ENCODE measurements at regions not wholly inside any gene's neighbourhood (a gene's known extent, or its start where the extent isn't known, plus 50 kb on each side); places are given as distances from the start of the nearest gene placed in this dataset.

DNA sequence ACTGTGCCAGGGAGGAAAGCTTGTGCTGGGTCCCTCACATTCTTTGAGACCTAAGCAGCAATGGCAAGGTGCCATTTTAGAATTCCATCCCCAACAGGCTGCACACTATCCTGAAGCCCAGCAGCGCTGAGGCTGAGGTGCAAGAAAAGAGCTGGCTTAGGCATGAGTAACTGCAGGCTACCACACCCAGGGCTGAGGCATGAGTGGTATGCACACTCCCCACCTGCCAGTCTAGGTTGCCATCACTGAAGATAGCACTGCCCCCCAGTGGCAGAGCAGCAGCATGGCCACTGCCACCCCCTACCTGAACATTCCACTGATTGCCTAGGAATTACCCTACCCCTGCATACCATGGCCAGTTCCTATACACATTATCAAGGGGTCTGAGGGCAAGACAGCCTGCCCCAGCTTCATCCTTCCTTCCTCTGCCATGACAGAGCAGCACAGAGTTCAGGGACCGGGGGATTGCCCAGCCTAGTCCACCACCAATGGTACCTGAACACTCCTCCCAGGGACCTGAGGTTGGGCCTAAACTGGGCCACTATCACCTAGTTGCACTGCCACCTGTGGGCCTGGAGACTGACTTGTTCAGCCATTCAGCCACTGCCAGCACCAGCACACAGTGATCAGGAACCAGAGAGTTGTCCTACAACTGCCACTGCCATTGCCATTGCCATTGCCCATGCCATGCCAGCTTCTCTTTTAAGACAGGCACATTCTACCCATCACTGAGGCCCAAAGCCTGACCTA lies 129.8 kb downstream of the SATB1 start:
- DNase-seq: no peak

DNA sequence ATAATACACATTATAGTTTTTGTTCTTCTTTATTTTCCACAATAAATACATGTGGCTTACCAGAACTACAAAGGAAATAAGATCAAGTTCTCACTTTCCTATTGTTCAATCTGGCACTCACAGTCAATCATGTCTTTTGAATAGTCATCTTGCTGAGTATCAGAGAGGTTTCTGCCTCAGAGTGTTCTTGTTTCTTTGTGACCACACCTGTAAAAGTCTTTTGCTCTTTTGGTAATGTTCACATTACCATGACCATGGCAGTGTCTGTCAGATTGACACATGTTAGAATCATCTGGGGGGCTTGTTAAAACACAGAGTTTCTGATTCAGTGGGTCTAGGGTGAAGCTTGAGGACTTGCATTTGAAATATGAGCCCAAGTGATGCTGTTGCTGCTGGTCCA lies 135.0 kb downstream of the SATB1 start:
- no peak for DNase-seq

DNA sequence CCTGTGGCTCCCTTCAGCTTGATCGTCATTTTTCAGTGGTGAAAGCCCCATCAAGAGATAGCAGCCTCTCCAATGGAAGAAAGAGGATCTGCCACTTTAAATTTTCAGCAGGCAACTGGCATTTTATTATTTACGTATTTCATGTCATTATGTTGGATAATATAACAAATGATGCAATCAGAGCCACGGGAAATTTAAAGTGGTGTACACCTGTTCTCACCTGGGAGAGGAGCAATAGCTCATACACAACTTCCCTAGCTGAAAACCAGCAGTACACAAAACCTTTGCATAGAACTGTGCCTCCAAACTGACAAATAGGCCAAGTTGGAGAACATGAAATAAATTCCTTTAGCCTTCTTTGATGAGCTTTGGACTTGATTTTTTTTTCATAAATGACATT lies 136.9 kb downstream of the SATB1 start:
- no peak for DNase-seq

DNA sequence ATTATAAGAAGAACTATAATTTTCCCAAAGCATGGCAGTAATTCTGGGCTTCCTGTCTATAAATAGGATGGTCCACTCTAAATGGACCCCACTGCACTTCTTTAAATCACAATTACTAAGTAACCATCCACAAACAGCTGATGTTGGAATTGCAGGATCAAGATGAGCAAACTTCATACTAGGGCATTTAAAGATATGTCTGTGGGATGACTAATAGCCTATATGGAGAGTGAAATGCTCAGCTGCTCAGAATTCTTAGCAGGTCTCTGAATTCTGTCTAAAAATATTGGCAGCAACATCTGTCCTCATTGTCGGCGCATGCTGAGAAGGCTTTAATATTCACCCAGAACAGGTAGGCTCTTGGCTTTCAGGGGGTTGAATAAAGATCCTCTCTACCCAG lies 140.4 kb downstream of the SATB1 start:
- DNase-seq: no peak

DNA sequence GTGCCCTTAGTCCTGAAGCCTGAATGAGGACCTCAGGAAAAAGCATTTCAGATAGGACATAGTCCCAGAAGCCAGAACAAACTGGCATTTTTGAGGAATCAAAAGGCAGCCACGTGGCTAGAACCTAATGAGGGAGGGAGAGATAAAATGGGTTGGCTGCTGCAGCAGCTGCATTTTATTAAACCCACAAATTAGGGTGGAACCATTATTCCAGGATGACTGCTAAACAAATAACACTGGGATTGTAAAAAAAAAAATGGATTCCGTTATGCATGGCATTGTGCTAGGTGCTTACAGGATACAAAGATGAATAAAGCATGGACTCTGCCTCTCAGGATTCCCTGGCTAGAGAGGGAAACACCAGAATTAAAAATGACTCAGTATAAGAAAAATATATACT lies 141.5 kb downstream of the SATB1 start:
- no peak for DNase-seq

DNA sequence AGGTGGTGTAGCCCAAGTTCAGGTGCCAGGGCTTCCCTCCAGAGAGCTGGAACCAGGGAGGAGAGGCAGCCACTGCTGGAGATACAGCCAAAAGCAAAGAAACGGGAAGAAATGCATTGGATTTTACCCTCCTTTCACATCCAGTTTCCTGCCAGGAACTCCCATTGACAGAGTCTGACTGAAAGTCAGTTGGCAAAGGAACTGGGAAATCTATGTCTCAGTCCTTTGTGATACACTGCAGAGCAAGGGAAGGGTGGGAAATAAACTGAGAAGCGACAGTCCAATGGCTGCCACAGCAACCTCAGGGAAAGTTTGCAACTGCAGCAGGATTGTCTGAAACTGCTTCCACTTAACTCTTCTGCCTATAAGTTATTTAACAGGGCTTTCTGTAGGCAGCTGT lies 142.6 kb downstream of the SATB1 start:
- no peak for DNase-seq

DNA sequence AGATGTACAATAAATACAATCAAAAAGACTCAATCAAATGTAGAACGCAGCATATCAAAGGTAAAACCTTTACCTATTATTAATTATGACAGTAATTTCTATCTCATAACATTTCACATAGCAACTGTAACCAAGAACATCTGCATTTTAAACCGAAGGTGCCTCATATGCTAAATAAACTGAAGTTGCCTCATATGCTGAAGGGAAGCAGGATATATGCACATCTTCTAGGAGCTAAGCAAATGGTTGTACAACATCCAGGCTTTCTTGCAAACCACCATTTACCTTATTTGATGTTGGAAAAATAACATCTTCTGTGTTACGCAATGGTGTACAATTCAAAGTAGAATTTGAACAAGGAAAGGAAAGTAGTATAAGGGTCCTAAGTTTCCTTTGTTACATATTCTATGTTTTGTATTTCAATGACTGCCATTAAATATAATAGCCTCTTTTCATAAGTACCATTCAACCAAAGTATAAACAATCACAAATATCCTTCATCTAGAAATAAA lies 145.9 kb downstream of the SATB1 start:
- DNase-seq: no peak

DNA sequence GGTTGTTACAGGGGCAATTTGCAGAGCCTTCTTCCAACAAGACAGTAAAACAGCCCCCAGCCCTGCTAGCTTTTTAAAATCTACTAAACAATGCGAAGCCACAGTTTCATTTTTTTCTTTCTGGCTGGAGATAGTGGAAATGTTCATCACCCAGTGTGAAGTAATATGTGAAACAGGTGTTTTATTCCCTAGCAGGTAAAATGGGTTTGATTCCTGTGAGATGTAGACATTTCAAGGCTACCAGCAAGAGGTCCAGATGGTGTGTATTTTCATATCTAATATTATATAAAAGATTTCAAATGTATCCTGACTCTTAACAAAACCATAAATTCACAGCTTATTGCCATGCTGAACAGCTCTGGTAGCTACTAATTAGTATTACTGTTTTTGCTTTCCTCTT lies 160.3 kb downstream of the SATB1 start:
- no peak for DNase-seq

DNA sequence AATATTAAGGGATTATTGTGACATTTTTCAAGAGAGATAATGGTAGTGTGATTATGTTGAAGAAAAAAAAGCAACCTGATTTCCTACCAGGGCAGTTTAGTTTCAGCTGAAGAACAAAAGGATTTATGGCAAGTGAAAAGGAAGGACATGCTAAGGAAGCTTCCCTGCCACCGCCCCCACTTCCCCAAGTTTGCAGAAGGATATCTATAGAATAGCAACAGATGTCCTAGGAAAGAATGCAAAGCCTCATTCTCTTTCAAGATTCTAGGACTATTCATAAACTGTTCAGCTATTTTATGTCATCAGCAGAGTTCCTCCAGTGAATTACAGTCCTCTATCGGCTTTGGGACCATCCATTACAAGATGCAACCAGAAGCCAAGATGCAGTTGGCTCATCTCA lies 160.8 kb downstream of the SATB1 start:
- no peak for DNase-seq

DNA sequence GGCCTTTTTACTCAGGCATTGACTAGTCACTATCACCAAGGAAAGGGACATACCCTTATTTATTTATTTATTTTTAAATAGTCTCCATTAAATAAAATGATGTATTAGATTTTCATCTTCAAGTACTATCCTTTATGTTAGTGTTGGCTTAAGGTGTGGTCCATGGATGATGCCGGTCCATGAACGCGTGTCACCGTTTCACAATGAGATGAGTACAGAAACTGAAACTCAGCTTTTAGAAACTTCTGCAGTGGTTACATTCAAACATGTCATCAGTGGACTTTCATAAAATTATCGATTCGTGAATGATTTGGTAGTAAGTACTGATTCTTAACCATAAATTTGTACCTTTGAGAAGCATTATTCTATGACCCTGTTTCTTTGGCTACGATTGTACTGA lies 166.6 kb downstream of the SATB1 start:
- DNase-seq: no peak

DNA sequence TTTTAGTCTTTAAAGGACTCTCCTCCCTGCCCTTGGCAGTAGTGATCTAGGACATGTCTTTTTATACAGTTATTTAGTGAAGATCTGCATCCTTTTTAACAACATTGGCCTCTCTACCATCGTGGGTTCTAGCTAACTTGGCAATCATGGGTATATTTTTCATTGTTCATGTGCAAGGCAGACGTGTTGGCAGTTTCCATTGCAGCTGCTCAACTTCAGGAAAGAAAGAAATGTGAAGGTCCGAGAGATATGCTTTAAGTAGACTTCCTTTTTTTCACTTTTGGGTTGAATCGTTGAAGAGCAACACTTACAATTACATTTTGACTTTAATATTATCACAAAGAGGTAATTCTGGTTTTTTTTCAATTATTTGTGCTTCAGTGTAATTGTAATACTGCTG lies 172.6 kb downstream of the SATB1 start:
- DNase-seq: no peak

DNA sequence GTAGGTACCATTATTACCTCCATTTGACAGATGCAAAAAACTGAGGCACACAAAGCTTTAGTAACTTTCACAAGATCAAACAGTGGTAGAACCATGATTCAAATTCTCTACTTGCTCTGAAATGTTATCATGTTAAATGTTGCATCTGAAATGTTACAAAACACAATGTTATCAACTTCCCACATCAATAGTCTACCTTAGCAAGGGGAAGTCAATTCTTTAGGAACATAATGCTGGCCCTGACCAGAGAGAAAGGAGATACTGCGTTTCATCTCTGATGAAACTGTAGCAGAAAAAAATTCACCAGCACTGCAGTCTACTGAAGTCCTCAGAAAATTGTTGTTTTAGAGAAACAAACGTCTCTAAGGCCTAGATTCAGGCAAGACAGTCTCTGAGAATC lies 174.1 kb downstream of the SATB1 start:
- DNase-seq: no peak

DNA sequence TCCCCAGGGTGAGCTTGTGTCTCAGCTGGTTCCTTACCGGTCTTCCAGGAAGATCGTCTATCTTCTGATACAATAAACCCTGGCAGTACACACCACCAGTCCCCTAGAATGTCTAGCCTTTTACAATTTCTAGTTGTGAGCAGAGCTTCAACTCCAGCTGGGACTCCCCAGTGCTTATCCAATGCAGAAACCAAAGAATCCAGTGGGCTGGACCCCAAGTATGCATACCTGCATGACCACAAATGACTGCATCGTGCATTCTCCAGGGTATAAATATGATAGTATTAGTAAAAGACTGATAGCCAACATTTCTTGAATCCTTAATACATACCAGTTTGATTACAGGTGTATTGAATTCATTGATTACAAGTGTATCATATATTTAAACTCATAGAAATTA lies 176.0 kb downstream of the SATB1 start:
- DNase-seq: no peak

DNA sequence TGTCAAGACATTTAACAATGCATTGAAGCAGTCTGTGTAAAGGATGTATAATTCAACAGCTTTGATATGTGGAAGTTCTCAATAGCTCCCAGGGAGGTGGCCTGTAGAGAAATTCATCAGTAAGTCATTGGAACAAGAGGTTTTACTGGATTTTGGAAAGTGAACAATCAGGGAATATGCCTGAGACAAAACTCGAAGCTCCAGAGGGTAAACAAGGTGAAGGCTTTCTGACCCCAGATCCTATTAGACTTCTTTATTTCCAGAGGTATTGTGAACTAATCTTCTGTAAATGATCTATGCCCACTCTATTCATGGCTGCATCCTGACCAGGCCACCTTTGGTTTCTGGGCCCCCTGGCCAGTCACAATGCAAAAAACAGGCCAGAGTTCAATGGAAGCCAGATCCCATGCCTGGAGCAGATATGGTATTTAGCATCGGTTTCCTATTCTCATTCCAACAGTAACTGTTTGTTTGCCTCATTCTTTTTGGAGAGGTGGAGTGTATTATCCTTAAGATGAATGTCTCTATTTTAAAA lies 177.3 kb downstream of the SATB1 start:
- no peak for DNase-seq

DNA sequence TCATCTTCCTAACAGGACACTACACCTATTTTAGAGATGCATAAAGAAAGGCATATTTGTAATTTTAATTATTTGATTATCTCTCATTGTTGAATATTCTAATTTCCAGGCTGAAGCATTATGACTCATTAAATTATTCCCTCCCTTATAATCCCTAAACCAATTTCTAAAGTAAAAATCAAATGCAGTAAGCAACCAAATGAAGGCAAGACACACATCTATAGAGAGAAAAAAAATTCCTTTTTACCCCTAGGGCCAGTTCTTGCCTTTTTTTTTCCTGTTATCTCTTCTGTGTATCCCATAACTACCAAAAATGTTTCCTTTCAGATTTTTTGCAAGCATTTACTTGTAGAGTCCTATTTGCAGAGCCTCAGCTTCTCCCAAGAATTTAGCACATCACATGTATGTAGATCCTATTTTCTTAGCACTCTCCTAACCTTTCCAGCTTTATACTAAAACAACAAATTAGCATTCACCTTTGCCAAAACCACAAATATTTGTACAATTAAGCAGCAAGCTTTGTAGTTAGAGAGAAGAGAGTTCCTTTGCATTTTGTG lies 177.9 kb downstream of the SATB1 start:
- DNase-seq: no peak

DNA sequence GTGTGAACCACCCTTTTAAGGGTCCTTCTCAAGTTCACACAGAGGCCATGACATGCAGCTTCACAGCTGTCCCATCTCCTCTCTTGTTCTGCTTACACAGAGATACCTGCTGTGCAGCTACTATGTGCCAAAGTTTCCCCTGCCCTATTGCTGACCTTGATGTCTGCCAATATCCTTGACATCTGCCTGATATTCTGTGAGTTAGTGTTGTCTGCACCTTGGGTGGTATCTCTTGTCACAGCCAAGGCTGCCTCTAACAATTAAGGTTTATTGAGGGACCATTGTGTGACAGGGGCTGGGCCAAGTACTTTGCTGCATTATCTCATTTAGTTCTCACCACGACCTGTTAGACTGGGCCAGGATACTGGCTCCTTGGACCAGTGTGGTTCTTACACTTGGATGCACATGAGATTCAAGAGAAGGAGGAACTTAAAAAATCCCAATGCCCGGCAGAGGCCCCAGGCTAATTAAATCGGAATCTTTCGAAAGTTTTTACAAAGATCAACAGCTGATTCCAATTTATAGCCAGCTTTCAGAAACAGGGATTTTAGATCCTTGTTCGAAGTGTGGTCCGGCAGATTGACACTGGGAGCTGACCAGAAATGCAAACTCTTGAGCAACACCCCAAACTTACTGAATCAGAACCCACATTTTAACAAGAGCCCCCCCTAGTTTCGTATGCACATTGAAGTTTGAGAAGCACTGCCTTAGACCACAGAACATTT lies 178.6 kb downstream of the SATB1 start:
- DNase-seq: no peak

DNA sequence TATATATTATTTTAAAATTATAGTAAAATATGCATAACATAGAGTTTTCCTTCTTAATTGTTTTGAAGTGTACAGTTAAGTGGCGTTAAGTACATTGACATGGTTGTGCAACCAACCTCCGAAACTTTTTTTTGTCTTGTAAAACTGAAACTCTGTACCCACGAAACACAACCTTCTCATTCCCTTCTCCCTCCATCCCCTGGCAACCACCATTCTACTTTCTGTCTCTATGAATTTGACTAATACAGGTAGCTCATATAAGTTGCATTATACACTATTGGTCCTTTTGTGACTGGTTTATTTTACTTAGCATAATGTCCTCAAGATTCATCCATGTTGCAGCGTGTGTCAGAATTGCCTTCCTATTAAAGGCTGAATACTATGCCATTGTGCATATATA lies 179.4 kb downstream of the SATB1 start:
- no peak for DNase-seq

DNA sequence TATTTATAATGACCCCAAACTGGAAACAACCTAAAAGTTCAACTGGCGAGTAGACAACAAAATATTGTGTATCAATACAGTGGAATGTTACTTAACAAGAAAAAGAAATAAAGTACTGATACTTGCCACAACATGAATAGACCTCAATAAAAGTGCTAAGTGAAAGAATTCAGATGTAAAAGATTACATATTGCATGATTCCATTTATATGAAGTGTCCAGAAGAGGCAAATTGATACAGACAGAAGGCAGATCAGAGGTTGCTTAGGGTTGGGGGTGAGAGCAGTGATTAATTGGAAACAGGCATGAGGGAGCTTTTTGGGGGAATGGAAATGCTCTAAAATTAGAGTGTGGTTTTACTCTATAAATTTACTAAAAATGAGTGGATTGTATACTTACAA lies 183.3 kb downstream of the SATB1 start:
- DNase-seq: no peak

DNA sequence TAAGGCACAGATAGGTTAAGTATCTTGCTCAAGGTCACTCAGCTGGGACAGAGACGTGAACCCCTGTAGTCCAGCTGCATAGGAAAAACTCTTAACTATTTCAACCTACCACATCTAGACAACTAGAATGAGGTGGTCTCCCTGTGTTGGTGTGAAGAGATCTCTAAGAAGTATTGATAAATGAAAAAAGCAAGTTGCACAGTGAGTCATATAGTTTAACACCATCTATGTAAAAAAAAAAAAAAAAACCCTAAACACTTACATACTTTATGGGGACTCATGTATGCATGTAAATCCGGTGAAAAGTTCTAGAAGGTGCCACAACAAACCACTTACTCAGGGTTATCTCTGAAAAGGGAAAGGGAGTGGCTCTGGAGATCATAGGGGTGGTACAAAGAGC lies 185.5 kb downstream of the SATB1 start:
- DNase-seq: no peak

DNA sequence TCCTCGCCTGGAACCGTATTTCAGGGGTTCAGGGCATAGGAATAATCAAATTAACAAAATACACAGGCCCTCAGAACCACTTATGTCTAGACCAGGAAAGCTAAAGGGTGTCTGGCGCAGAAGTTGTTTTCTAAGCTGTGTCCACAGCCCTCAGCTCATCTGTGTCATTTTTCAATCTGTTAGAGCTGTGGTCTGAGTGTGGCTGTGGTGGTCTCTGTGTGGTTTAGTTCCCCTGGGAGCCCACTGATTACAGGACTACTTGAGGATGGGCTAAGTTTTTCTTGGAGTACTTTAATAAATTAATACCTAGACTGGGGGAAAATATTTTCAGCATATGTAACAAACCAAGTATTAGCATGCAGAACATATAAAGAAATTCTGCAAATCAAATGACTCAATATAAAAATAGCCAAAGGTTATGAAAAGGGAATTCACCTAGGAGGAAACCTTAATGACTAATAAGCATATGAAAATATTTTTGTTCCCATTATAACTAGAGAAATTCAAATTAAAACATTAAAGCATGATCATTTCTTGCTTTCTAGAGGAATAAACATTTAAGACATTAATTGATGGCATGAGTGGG lies 186.3 kb downstream of the SATB1 start:
- DNase-seq: no peak

DNA sequence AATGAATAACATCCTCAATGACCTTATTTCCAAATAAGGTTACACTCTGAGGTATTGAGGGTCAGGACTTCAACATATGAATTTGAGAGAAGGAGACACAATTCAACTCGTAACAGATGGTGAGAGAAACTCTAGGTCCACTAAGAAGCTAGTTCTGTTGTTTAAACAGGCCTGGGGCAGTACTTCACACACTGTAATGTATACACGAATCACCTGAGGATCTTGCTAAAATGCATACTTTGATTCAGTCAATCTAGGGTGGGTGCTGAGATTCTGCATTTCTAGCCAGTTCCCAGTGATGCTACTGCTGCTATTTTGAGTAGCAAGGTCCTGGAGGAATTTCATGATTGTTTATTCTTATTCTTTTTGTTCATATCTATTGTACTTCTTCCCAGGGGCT lies 186.8 kb downstream of the SATB1 start:
- DNase-seq: no peak

DNA sequence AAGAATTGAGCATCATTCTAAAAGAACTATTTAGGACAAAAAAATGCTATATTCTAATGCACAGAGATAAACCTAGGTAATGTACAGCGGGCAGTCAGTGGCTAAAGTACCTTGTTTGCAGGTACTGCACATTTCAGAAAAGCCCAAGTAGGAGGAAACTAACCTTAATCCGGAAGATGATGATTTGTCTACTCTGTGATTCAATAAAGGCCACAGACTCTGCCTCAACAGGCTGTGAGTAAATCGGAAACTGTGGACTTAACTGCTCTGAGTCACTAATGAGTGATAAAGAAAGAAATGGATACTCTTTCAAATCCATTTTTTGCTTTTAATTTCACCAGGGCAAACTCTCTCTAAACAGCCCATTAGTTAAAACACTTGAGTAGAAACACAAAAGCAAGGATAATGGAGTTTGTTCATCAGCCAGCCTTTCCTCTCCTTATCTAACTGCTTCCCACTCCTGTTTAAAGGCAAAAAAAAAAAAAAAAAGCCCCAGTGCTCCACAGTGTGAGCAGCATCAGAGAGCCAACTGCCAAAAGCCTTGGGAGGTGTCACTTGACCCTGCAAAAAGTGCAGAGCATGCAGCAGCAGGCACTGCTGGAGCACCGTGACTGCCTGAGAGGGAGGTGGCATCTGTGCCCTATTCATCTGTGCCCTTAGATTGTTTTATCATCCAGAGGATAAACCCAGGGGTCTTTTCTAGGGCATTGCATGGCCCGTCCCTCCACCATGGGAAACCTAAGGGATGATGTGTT lies 187.7 kb downstream of the SATB1 start:
- DNase-seq: no peak

DNA sequence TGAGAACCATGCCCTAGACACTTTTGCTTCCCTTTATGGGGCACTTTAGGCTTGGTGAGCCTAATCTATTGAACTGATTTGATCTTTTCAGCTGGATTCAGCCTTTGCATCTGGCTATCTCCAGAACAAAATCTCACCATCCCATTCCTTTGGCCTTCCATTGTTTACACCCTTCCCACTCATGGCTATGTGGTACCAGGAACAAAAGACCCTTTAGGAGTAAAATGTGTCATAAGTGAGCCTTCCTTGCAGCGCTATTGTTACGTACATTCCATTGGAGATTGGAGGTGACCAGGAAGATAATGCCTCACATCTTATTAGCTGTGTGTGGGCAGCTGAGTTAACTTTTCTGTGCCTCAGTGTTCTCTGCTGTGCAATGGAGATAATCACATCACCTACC lies 188.4 kb downstream of the SATB1 start:
- no peak for DNase-seq

Data from activated CD4-positive, alpha-beta T cell treated with anti-CD3 and anti-CD28 coated beads for 4 hours (primary cell).